PC-3 (cell line): ENCODE measurements at regions not wholly inside any gene's neighbourhood (a gene's known extent, or its start where the extent isn't known, plus 50 kb on each side); places are given as distances from the start of the nearest gene placed in this dataset.

ENCODE experiments used
- CTCF ChIP-seq: fragments of 300-600 bp; sonication (generic); conservative IDR thresholded peaks from 2 replicates; pipeline ENCODE4 v1.5.1; 2017; ENCODE audit warnings: antibody characterized with exemption, low read depth, mild to moderate bottlenecking, low read length
- EZH2 ChIP-seq: fragments of 300-600 bp; sonication (generic); IDR thresholded peaks from one replicate; pipeline ENCODE4 v1.6.1; 2017; ENCODE audit warnings: antibody characterized with exemption, mild to moderate bottlenecking, low read length; ENCODE audit not compliant: unreplicated experiment
- EZH2phosphoT487 ChIP-seq: fragments of 300-600 bp; sonication (generic); IDR thresholded peaks from 2 replicates; pipeline ENCODE4 v1.6.1; 2018; ENCODE audit warnings: mild to moderate bottlenecking, antibody characterized with exemption, low read length, borderline replicate concordance

- TF ChIP-seq CTCF (no peak), EZH2 (no peak), EZH2phosphoT487 (no peak)
Observed at GRCh38 chr3:33940736-33941135, 142.3 kb downstream of the PDCD6IP start.
